H9 (cell line): ENCODE measurements at regions not wholly inside any gene's neighbourhood (a gene's known extent, or its start where the extent isn't known, plus 50 kb on each side); places are given as distances from the start of the nearest gene placed in this dataset.

ENCODE experiments used
- DNase-seq: peaks from one replicate; pipeline ENCODE4 v3.0.0-alpha.2; 2017
- H2AFZ ChIP-seq: one replicate; pipeline ENCODE4 v1.6.1; 2013; ENCODE audit warnings: mild to moderate bottlenecking, low read length, control low read depth, moderate library complexity
- H2AK5ac ChIP-seq: 2 replicates; pipeline ENCODE4 v1.6.1; 2013; ENCODE audit warnings: low read length, control low read depth, mixed read lengths; ENCODE audit not compliant: insufficient read length
- H2BK120ac ChIP-seq: one replicate; pipeline ENCODE4 v1.6.1; 2013; ENCODE audit warnings: low read depth, mild to moderate bottlenecking, low read length, control low read depth, inconsistent platforms; ENCODE audit not compliant: poor library complexity, severe bottlenecking
- H2BK12ac ChIP-seq: 2 replicates; pipeline ENCODE4 v1.6.1; 2013; ENCODE audit warnings: low read length, control low read depth, mixed read lengths, low read depth; ENCODE audit not compliant: insufficient read length
- H2BK15ac ChIP-seq: 2 replicates; pipeline ENCODE4 v1.6.1; 2013; ENCODE audit warnings: low read depth, low read length, control low read depth
- H2BK20ac ChIP-seq: one replicate; pipeline ENCODE4 v1.6.1; 2013; ENCODE audit warnings: low read depth, mild to moderate bottlenecking, low read length, control low read depth, inconsistent platforms; ENCODE audit not compliant: poor library complexity, severe bottlenecking
- H2BK5ac ChIP-seq: 2 replicates; pipeline ENCODE4 v1.6.1; 2013; ENCODE audit warnings: low read length, control low read depth, mixed read lengths; ENCODE audit not compliant: insufficient read length
- H3K14ac ChIP-seq: 2 replicates; pipeline ENCODE4 v1.6.1; 2013; ENCODE audit warnings: low read length, control low read depth; ENCODE audit not compliant: insufficient read depth
- H3K18ac ChIP-seq: 2 replicates; pipeline ENCODE4 v1.6.1; 2013; ENCODE audit warnings: low read depth, mild to moderate bottlenecking, mixed read lengths, low read length, control low read depth; ENCODE audit not compliant: insufficient read length
- H3K23ac ChIP-seq: 2 replicates; pipeline ENCODE4 v1.6.1; 2013; ENCODE audit warnings: low read length, control low read depth, mixed read lengths, low read depth; ENCODE audit not compliant: insufficient read length
- H3K23me2 ChIP-seq: 2 replicates; pipeline ENCODE4 v1.6.1; 2013; ENCODE audit warnings: low read depth, mild to moderate bottlenecking, mixed read lengths, low read length, control low read depth; ENCODE audit not compliant: insufficient read length, poor library complexity, severe bottlenecking
- H3K27ac ChIP-seq: 2 replicates; pipeline ENCODE4 v1.5.1; 2013; ENCODE audit warnings: low read length, control low read depth, mixed read lengths, low read depth; ENCODE audit not compliant: insufficient read length
- H3K27me3 ChIP-seq: 2 replicates; pipeline ENCODE4 v1.6.1; 2013; ENCODE audit warnings: low read length, control low read depth, inconsistent platforms; ENCODE audit not compliant: insufficient read depth
- H3K4ac ChIP-seq: 2 replicates; pipeline ENCODE4 v1.6.1; 2013; ENCODE audit warnings: low read depth, mild to moderate bottlenecking, control low read depth, inconsistent platforms, low read length, moderate library complexity
- H3K4me1 ChIP-seq: 2 replicates; pipeline ENCODE4 v1.6.1; 2013; ENCODE audit warnings: low read length, control low read depth, inconsistent platforms; ENCODE audit not compliant: insufficient read depth
- H3K4me2 ChIP-seq: 2 replicates; pipeline ENCODE4 v1.6.1; 2013; ENCODE audit warnings: low read length, control low read depth, mixed read lengths; ENCODE audit not compliant: insufficient read length, insufficient read depth
- H3K56ac ChIP-seq: 2 replicates; pipeline ENCODE4 v1.6.1; 2013; ENCODE audit warnings: low read depth, mild to moderate bottlenecking, mixed read lengths, low read length, control low read depth; ENCODE audit not compliant: insufficient read length
- H3K79me1 ChIP-seq: 2 replicates; pipeline ENCODE4 v1.6.1; 2013; ENCODE audit warnings: low read depth, mild to moderate bottlenecking, moderate library complexity, low read length, control low read depth, inconsistent platforms; ENCODE audit not compliant: insufficient read depth, poor library complexity, severe bottlenecking
- H3K79me2 ChIP-seq: 2 replicates; pipeline ENCODE4 v1.6.1; 2013; ENCODE audit warnings: low read length, control low read depth, inconsistent platforms; ENCODE audit not compliant: insufficient read depth
- H3K9ac ChIP-seq: 2 replicates; pipeline ENCODE4 v1.6.1; 2013; ENCODE audit warnings: low read length, control low read depth, mixed read lengths; ENCODE audit not compliant: insufficient read length; ENCODE audit errors: extremely low read depth
- H3K9me3 ChIP-seq: one replicate; pipeline ENCODE4 v1.6.1; 2013; ENCODE audit warnings: low read depth, low read length, inconsistent platforms; ENCODE audit not compliant: control insufficient read depth
- H3T11ph ChIP-seq: one replicate; pipeline ENCODE4 v1.6.1; 2013; ENCODE audit warnings: mild to moderate bottlenecking, low read length, control low read depth, inconsistent platforms
- H4K20me1 ChIP-seq: one replicate; pipeline ENCODE4 v1.6.1; 2013; ENCODE audit not compliant: control insufficient read depth, insufficient read length, insufficient read depth
- H4K5ac ChIP-seq: 2 replicates; pipeline ENCODE4 v1.6.1; 2013; ENCODE audit warnings: low read depth, mild to moderate bottlenecking, mixed read lengths, low read length, control low read depth; ENCODE audit not compliant: insufficient read length
- H4K8ac ChIP-seq: replicated peaks from 2 replicates; pipeline ENCODE4 v1.6.1; 2013; ENCODE audit warnings: low read length, control low read depth, mixed read lengths, low read depth; ENCODE audit not compliant: insufficient read length
- H4K91ac ChIP-seq: 2 replicates; pipeline ENCODE4 v1.6.1; 2013; ENCODE audit warnings: low read depth, mild to moderate bottlenecking, moderate library complexity, mixed read lengths, low read length, control low read depth; ENCODE audit not compliant: insufficient read length
- H3K27ac Mint-ChIP-seq, 3 experiments: 2 replicates in 2 of 3; 3 replicates in 1 of 3; pipeline ENCODE4 v1.8.0; 2020 to 2021; ENCODE audit warnings: mixed read lengths in 3 of 3, mild to moderate bottlenecking in 1 of 3, moderate library complexity in 1 of 3
- H3K27me3 Mint-ChIP-seq: 2 replicates; pipeline ENCODE4 v1.8.0; 2021; ENCODE audit warnings: low read depth, mild to moderate bottlenecking, moderate library complexity, mixed read lengths
- H3K36me3 Mint-ChIP-seq, 3 experiments: 2 replicates in 2 of 3; 3 replicates in 1 of 3; pipeline ENCODE4 v1.8.0; 2020 to 2021; ENCODE audit warnings: low read depth in 3 of 3, mixed read lengths in 3 of 3; ENCODE audit not compliant: insufficient read depth in 1 of 3
- H3K4me1 Mint-ChIP-seq, 2 experiments: 2 replicates each; pipeline ENCODE4 v1.8.0; 2020; ENCODE audit warnings: mixed read lengths in 2 of 2
- H3K4me3 Mint-ChIP-seq, 2 experiments: 2 replicates in 1 of 2; 3 replicates in 1 of 2; pipeline ENCODE4 v1.8.0; 2020 to 2021; ENCODE audit warnings: mild to moderate bottlenecking in 2 of 2, mixed read lengths in 2 of 2, moderate library complexity in 1 of 2
- H3K9me3 Mint-ChIP-seq, 2 experiments: 2 replicates in 1 of 2; 3 replicates in 1 of 2; pipeline ENCODE4 v1.8.0; 2020; ENCODE audit warnings: mild to moderate bottlenecking in 2 of 2, mixed read lengths in 2 of 2, moderate library complexity in 1 of 2
- WGBS: extraction: QIAGEN DNeasy Blood & Tissue Kit; methylation state at CpG from one replicate; pipeline ENCODE4 v1.1.7; 2013; ENCODE audit warnings: missing lambda C conversion rate, low lambda C conversion rate, mixed read lengths; ENCODE audit not compliant: insufficient read length; ENCODE audit errors: extremely low coverage; 5-methylcytosine and 5-hydroxymethylcytosine counted together
- TF ChIP-seq, protein P1 (sequence below): fragments of 200-600 bp; sonication (generic); conservative IDR thresholded peaks from 3 replicates; pipeline ENCODE4 v1.8.0; 2021; ENCODE audit warnings: antibody characterized with exemption, mild to moderate bottlenecking

DNA sequence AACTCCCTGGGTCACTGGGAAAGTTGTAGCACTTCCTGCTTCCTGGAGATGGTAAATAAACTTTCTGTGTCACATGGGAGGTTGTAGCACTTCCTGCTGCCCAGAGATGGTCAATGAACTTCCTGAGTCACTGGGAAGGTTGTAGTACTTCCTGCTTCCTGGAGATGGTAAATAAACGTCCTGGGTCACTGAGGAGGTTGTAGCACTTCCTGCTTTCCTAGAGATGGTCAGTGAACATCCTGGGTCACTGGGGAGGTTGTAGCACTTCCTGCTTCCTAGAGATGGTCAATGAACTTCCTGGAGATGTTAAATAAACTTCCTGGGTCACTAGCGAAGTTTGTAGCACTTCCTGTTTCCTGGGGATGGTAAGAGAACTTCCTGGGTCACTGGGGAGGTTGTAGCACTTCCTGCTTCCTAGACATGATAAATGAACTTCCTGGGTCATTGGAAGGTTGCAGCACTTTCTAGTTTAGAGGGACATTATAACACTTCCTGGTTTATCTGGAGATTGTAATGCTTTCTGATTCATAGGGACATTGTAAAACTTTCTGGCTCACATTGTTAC, 62.3 kb upstream of the CD99 start:
- Histone ChIP-seq H3K4me2 (no peak overlapping the region), H4K5ac (no peak overlapping the region)

More for the DNA sequence above, 62.3 kb upstream of the CD99 start:
- no peak overlapping the region for H4K8ac ChIP-seq
- peak overlapping the region in 1 of 3 experiments; percentile 21; a peak in 1 of 7 replicates for H3K27ac Mint-ChIP-seq
- no peaks in the 10 kb centered on the region for H3K9me3 Mint-ChIP-seq
- H3K4ac ChIP-seq, result no peak overlapping the region
- H3K23ac ChIP-seq, result no peak overlapping the region
- DNase-seq, result no peak
- H3T11ph ChIP-seq, result no peak overlapping the region
- H3K27ac ChIP-seq, result no peak overlapping the region
- H2BK20ac ChIP-seq, result no peak overlapping the region
- H3K4me3 Mint-ChIP-seq, result no peak overlapping the region
- H2BK15ac ChIP-seq, result no peak overlapping the region
- no peaks in the 10 kb centered on the region for H3K79me1 ChIP-seq
- H4K91ac ChIP-seq, result no peak overlapping the region
- no peaks in the 10 kb centered on the region for H3K23me2 ChIP-seq
- H2BK12ac ChIP-seq, result no peak overlapping the region
- H3K14ac ChIP-seq, result no peak overlapping the region
- H3K18ac ChIP-seq, result no peak overlapping the region
- H3K9ac ChIP-seq, result no peak overlapping the region
- H2BK5ac ChIP-seq, result no peak overlapping the region
- H3K56ac ChIP-seq, result no peak overlapping the region
- no peaks in the 10 kb centered on the region for H3K9me3 ChIP-seq
- H3K79me2 ChIP-seq, result no peaks in the 10 kb centered on the region
- WGBS, result no CpG with 5 or more reads among the region's 2 CpGs
- no peaks in the 10 kb centered on the region for H4K20me1 ChIP-seq
- H2AFZ ChIP-seq, result no peak overlapping the region
- TF ChIP-seq, protein P1, sequence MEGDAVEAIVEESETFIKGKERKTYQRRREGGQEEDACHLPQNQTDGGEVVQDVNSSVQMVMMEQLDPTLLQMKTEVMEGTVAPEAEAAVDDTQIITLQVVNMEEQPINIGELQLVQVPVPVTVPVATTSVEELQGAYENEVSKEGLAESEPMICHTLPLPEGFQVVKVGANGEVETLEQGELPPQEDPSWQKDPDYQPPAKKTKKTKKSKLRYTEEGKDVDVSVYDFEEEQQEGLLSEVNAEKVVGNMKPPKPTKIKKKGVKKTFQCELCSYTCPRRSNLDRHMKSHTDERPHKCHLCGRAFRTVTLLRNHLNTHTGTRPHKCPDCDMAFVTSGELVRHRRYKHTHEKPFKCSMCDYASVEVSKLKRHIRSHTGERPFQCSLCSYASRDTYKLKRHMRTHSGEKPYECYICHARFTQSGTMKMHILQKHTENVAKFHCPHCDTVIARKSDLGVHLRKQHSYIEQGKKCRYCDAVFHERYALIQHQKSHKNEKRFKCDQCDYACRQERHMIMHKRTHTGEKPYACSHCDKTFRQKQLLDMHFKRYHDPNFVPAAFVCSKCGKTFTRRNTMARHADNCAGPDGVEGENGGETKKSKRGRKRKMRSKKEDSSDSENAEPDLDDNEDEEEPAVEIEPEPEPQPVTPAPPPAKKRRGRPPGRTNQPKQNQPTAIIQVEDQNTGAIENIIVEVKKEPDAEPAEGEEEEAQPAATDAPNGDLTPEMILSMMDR, result no peak
- H2BK120ac ChIP-seq, result no peak overlapping the region
- H3K4me1 ChIP-seq, result no peaks in the 10 kb centered on the region
- 0 out of 4 replicates have a peak, but pooled peaks cover 0 to 2% of the 10 kb centered on the region in 2 experiments for H3K4me1 Mint-ChIP-seq
- no peaks in the 10 kb centered on the region for H3K27me3 ChIP-seq
- no peaks in the 10 kb centered on the region for H3K27me3 Mint-ChIP-seq
- no peak overlapping the region for H2AK5ac ChIP-seq
- peaks cover 54 to 88% (median 87%) of the 10 kb centered on the region in 3 experiments for H3K36me3 Mint-ChIP-seq
